Activated CD4-positive, alpha-beta memory T cell treated with anti-CD3 and anti-CD28 coated beads for 36 hours (primary cell): ENCODE measurements at regions not wholly inside any gene's neighbourhood (a gene's known extent, or its start where the extent isn't known, plus 50 kb on each side); places are given as distances from the start of the nearest gene placed in this dataset.

ENCODE experiments used
- CTCF ChIA-PET: fragments of 350-600 bp; sonication (Branson Sonifier 250); formaldehyde crosslinking; loops from one replicate; lab custom pipeline; 2021; ENCODE audit warnings: antibody characterized with exemption, inconsistent platforms; lab: Charles Lee
- POLR2A ChIA-PET: fragments of 350-600 bp; sonication (Branson Sonifier 250); formaldehyde crosslinking; loops from one replicate; lab custom pipeline; 2021; ENCODE audit warnings: antibody characterized with exemption; lab: Charles Lee
- DNase-seq: peaks from one replicate; pipeline ENCODE4 v3.0.0-alpha.2; 2020
- H3K27ac Mint-ChIP-seq: one replicate; pipeline ENCODE4 v1.8.0; 2021; ENCODE audit warnings: mixed read lengths
- H3K27me3 Mint-ChIP-seq: one replicate; pipeline ENCODE4 v1.8.0; 2021; ENCODE audit warnings: mixed read lengths
- H3K36me3 Mint-ChIP-seq: one replicate; pipeline ENCODE4 v1.8.0; 2021; ENCODE audit warnings: mixed read lengths
- H3K4me1 Mint-ChIP-seq: one replicate; pipeline ENCODE4 v1.8.0; 2021; ENCODE audit warnings: low read depth, mixed read lengths
- H3K4me3 Mint-ChIP-seq: one replicate; pipeline ENCODE4 v1.8.0; 2021; ENCODE audit warnings: mild to moderate bottlenecking, mixed read lengths
- H3K9me3 Mint-ChIP-seq: one replicate; pipeline ENCODE4 v1.8.0; 2021; ENCODE audit warnings: mixed read lengths
- intact Hi-C: fragments of 100-400 bp; cut with micrococcal nuclease; formaldehyde crosslinking; loops from one replicate; pipeline ENCODE4 v1.15.1; 2023

GRCh38 chr11:33608386-33608785 is 92.2 kb downstream of the C11orf91 start:
- Mint-ChIP-seq H3K4me3 (no peak overlapping the region), H3K36me3 (no peaks in the 10 kb centered on the region), H3K4me1 (no peaks in the 10 kb centered on the region), H3K27ac (no peak overlapping the region), H3K27me3 (peaks cover 3% of the 10 kb centered on the region), H3K9me3 (no peaks in the 10 kb centered on the region)
- DNase-seq: no peak
- intact Hi-C loops: no loop called here
- ChIA-PET POLR2A (no interaction called here), CTCF (no interaction called here)

- H3K27me3 Mint-ChIP-seq: peaks cover 3% of the 10 kb centered on the region
- POLR2A ChIA-PET: no interaction called here
Observed at GRCh38 chr11:33606762-33607161, 93.9 kb downstream of the C11orf91 start.

GRCh38 chr11:33605703-33606102 is 94.9 kb downstream of the C11orf91 start:
- POLR2A ChIA-PET: no interaction called here
- H3K27me3 Mint-ChIP-seq: peaks cover 4% of the 10 kb centered on the region
- no peak for DNase-seq
- H3K36me3 Mint-ChIP-seq: no peaks in the 10 kb centered on the region
- CTCF ChIA-PET: no interaction called here
- intact Hi-C loops: no loop called here
- H3K27ac Mint-ChIP-seq: no peak overlapping the region
- no peaks in the 10 kb centered on the region for H3K4me1 Mint-ChIP-seq
- no peaks in the 10 kb centered on the region for H3K9me3 Mint-ChIP-seq
- no peak overlapping the region for H3K4me3 Mint-ChIP-seq

More at GRCh38 chr11:33606762-33607161, 93.9 kb downstream of the C11orf91 start:
- CTCF ChIA-PET: no interaction called here
- Mint-ChIP-seq H3K9me3 (no peaks in the 10 kb centered on the region), H3K4me1 (no peaks in the 10 kb centered on the region), H3K36me3 (no peaks in the 10 kb centered on the region), H3K4me3 (no peak overlapping the region), H3K27ac (no peak overlapping the region)
- DNase-seq: no peak
- intact Hi-C loops: no loop called here

- no peak overlapping the region for H3K27ac Mint-ChIP-seq
- H3K4me1 Mint-ChIP-seq: no peaks in the 10 kb centered on the region
- no peak overlapping the region for H3K4me3 Mint-ChIP-seq
- H3K9me3 Mint-ChIP-seq: peaks cover 6% of the 10 kb centered on the region
- POLR2A ChIA-PET: no interaction called here
- CTCF ChIA-PET: no interaction called here
- H3K27me3 Mint-ChIP-seq: peaks cover 10% of the 10 kb centered on the region
- no peaks in the 10 kb centered on the region for H3K36me3 Mint-ChIP-seq
- intact Hi-C loops: no loop called here
- DNase-seq: no peak
Observed at GRCh38 chr11:33598426-33599069, 102.1 kb downstream of the C11orf91 start.

DNA sequence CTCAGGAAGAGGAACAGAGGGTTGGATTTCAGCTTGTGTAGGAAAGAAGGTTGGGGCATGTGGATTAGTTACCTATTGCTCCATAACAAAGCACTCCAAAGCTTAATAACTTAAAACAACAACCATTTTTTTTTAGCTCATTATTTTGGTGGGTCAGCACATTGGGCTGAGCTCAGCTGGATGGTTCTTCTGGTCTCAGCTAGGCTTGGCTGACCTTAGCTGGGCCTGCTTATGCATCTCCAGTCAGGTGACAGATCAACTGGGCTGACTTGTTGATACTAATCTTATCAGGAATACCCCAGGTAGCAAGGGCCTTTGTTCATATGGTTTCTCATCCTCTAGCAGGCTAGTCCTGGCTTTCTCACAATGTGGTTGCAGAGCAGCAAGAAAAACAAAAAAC is 106.4 kb downstream of the C11orf91 start:
- ChIA-PET POLR2A (no interaction called here), CTCF (no interaction called here)
- Mint-ChIP-seq H3K9me3 (peaks cover 6% of the 10 kb centered on the region), H3K27me3 (peaks cover 6% of the 10 kb centered on the region), H3K27ac (no peak overlapping the region), H3K36me3 (no peaks in the 10 kb centered on the region), H3K4me1 (no peaks in the 10 kb centered on the region), H3K4me3 (no peak overlapping the region)
- no peak for DNase-seq
- intact Hi-C loops: no loop called here

DNA sequence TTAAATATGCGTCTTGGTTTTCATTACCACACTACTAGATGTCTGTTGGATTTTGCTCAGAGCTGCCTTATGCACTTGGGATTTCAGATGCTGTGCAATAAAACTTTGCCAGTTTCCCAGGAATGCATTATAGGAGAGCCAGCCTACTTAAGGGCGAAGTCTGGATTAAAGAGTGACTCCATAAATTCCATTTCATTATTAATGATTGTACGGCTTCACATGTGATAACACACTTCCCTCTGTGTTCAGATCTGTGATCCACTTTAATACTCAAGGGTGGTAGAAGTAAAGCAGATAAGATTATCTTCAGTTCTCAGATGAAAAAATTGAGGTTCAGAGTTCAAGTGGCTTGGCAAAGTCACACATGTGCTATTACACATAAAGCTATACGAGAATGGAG is 110.2 kb downstream of the C11orf91 start:
- DNase-seq: no peak
- no peak overlapping the region for H3K4me3 Mint-ChIP-seq
- H3K4me1 Mint-ChIP-seq: no peaks in the 10 kb centered on the region
- H3K36me3 Mint-ChIP-seq: no peaks in the 10 kb centered on the region
- H3K9me3 Mint-ChIP-seq: peaks cover 6% of the 10 kb centered on the region
- intact Hi-C loops: no loop called here
- POLR2A ChIA-PET: no interaction called here
- CTCF ChIA-PET: no interaction called here
- peaks cover 2% of the 10 kb centered on the region for H3K27me3 Mint-ChIP-seq
- H3K27ac Mint-ChIP-seq: no peak overlapping the region

- Mint-ChIP-seq H3K27me3 (peaks cover 2% of the 10 kb centered on the region), H3K9me3 (no peaks in the 10 kb centered on the region), H3K4me1 (no peaks in the 10 kb centered on the region), H3K27ac (no peak overlapping the region), H3K4me3 (no peak overlapping the region), H3K36me3 (no peaks in the 10 kb centered on the region)
- CTCF ChIA-PET: interaction anchor here (1.0 kb wide), 1 partner anchor 35 kb away, joined by 3 read pairs; no protein-coding TSS in a partner anchor
- DNase-seq: no peak
- POLR2A ChIA-PET: no interaction called here
- intact Hi-C loops: no loop called here
Observed at GRCh38 chr11:33588056-33588455, 112.6 kb downstream of the C11orf91 start.

DNA sequence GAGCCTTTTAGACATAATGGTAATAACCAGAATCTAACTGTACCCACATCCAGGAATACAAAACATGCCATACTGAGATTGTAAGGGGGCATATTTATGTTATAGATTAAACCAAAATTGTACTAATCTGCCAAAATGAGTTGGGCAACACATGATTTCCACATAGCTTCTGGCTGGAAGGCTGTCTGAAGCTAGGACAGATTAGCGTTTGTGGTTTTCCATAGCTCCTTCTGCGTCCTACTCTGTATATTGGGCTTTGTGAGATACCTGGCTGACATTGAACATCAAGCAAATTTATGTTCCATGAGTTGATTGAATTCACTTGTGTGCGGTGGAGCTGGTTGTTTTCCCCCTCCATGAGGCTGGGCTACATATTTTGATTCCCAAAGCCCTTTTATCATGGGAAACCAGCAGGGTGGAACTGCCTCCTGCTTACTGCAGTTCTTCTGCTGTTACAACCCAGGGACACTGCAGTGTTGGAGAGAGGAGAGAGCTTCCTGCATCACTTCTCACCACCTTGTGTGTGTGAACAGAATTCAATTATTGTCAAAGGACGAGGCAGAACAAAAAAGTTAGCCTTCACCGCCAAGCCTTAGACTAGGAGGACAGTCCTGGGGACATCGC is 114.9 kb downstream of the C11orf91 start:
- H3K9me3 Mint-ChIP-seq: no peaks in the 10 kb centered on the region
- H3K27ac Mint-ChIP-seq: no peak overlapping the region
- no peak overlapping the region for H3K4me3 Mint-ChIP-seq
- CTCF ChIA-PET: interaction anchor here (1.1 kb wide), 1 partner anchor 17 kb away, joined by 3 read pairs; no protein-coding TSS in a partner anchor
- H3K4me1 Mint-ChIP-seq: no peaks in the 10 kb centered on the region
- peaks cover 6% of the 10 kb centered on the region for H3K27me3 Mint-ChIP-seq
- no peak for DNase-seq
- H3K36me3 Mint-ChIP-seq: no peaks in the 10 kb centered on the region
- POLR2A ChIA-PET: no interaction called here
- intact Hi-C loops: no loop called here

DNA sequence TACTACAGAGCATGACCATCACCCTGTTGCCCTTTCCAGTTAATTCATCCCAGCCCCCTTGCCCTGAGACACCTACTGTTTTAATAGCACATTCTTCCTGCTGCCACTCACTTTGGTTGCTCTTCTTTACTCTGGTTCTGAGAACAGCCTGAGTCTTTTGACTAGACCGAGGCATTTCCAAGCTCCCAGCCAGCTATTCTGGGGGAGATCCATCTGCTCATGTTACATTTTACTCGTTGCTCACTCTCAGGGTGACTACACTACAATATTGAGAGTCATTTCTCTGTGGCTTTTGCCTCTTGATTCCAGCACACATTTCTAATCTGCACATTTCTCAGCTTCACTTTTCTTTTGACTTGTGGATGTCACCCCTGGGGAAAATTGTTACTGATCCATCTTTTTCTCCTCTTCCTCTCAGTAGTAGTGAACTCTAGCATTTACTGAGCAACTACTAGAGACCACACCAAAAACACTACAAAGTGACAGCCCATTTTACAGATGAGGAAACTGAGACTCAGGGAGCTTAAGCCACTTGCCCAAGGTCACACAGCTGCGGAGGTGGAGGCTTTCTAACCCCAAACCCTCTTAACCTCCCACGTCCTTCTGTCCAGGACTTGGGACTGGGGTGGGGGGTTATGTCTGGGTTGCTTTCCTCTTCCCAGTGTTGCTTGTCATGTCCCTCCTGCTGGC is 117.8 kb downstream of the C11orf91 start:
- H3K9me3 Mint-ChIP-seq: no peaks in the 10 kb centered on the region
- intact Hi-C loops: no loop called here
- H3K4me3 Mint-ChIP-seq: no peak overlapping the region
- no peak overlapping the region for H3K27ac Mint-ChIP-seq
- H3K4me1 Mint-ChIP-seq: no peaks in the 10 kb centered on the region
- no peaks in the 10 kb centered on the region for H3K36me3 Mint-ChIP-seq
- peaks cover 14% of the 10 kb centered on the region for H3K27me3 Mint-ChIP-seq
- CTCF ChIA-PET: interaction anchor here (1.8 kb wide), 1 partner anchor 18 kb away, joined by 4 read pairs; no protein-coding TSS in a partner anchor
- POLR2A ChIA-PET: no interaction called here
- DNase-seq: no peak

DNA sequence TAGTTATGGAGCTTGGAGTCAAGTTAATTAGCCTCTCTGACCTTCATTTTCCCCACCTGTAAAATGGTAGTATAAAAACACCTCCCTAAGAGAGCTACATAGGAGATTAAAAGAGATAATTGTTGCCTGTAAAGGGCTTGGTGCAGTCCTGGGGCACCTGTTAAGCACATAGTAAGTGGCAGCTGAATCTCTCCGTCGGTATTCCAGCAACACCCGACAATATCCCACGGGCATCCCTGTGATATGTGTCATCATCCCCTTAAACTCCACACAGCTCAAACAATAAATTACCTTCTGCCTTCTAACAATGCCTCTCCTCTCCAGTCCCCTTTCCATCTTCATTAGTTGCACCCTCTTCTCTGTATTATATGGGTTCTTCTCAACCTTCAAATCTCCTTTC is 121.5 kb downstream of the C11orf91 start:
- Mint-ChIP-seq H3K36me3 (no peaks in the 10 kb centered on the region), H3K9me3 (no peaks in the 10 kb centered on the region), H3K4me1 (no peaks in the 10 kb centered on the region), H3K27me3 (peaks cover 13% of the 10 kb centered on the region), H3K4me3 (no peak overlapping the region), H3K27ac (no peak overlapping the region)
- DNase-seq: no peak
- ChIA-PET CTCF (no interaction called here), POLR2A (no interaction called here)
- intact Hi-C loops: no loop called here

DNA sequence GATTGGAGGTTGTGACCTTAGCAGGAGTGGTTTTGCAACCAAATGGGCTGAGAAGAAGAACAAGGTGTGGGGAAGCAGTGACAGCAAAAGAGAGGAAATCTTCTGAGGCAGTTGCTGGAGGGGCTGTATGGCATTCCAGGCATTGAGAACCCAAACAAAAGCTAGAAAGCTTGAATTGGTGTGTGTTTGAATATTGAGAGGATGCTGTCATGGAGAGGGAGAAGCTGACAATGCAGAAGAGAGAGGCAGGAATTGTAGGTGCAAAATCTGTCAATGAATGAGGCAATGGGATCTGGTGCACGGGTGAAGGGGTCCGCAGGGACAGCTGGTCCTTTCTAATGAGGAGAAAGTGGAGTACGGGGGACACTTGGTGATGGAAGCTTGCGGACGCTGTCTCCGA is 123.4 kb downstream of the C11orf91 start:
- CTCF ChIA-PET: interaction anchor here (1.2 kb wide), 1 partner anchor 232 kb away, joined by 3 read pairs; no protein-coding TSS in a partner anchor
- no peaks in the 10 kb centered on the region for H3K9me3 Mint-ChIP-seq
- H3K36me3 Mint-ChIP-seq: no peaks in the 10 kb centered on the region
- H3K27ac Mint-ChIP-seq: no peak overlapping the region
- intact Hi-C loops: no loop called here
- no peak overlapping the region for H3K4me3 Mint-ChIP-seq
- DNase-seq: no peak
- POLR2A ChIA-PET: no interaction called here
- H3K27me3 Mint-ChIP-seq: peaks cover 13% of the 10 kb centered on the region
- H3K4me1 Mint-ChIP-seq: no peaks in the 10 kb centered on the region

- intact Hi-C loops: no loop called here
- no peak for DNase-seq
- CTCF ChIA-PET: no interaction called here
Observed at GRCh38 chr11:33575311-33575710, 125.3 kb downstream of the C11orf91 start.

More at GRCh38 chr11:33575311-33575710, 125.3 kb downstream of the C11orf91 start:
- Mint-ChIP-seq H3K4me3 (no peak overlapping the region), H3K27ac (no peak overlapping the region), H3K36me3 (no peaks in the 10 kb centered on the region), H3K4me1 (no peaks in the 10 kb centered on the region), H3K9me3 (no peaks in the 10 kb centered on the region), H3K27me3 (peaks cover 6% of the 10 kb centered on the region)
- POLR2A ChIA-PET: no interaction called here
